Left kidney (tissue), 1 donor: ENCODE measurements at regions not wholly inside any gene's neighbourhood (a gene's known extent, or its start where the extent isn't known, plus 50 kb on each side); places are given as distances from the start of the nearest gene placed in this dataset.
"Not testable (repeated sequence)": the region's sequence is repeated elsewhere in the genome, so short reads cannot be mapped to it uniquely, and the experiment has no call there.

Experiments
- DNase-seq: peaks from one replicate; pipeline ENCODE4 v3.0.0-alpha.2; 2013

DNA sequence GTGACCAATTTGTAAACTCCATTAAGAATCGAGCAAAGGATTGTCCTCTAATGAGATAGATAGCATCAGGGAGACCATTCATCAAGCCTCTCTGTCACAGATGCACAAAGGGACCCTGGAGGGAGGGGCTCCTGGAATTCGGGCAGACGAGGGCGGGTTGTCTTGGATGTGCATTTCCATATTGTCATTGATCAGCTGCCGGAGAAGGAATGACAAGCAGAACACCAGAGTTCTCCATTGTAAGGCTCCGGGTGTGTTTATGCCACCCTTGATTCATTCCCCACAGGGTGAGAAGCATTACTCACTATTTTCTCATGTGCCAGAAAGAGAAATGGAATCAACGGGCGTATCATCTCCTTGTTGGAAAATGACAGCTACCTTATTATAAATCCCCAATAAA is 167.5 kb downstream of the EBLN2 start:
- no peak for DNase-seq

GRCh38 chr3:73234354-73235014 is 173.0 kb downstream of the EBLN2 start:
- no peak for DNase-seq

DNA sequence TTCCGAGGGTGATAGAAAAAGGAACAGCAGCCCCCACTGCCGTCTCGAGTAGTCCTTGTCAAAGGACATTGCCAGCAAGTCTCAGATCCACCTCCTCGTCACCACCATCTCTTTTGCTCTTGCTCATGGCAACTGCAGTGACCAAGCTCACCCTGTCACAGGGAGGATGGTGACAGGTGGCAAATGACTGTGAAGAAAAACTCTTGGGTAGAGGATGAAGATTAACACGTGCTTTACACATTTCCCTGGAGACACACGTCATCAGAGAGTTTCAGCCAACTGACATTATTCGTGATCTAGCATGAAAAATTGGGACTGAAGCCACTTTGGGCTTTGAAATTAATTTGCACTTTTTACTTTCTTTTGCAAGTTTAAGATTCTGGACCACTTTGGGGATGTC is 174.3 kb downstream of the EBLN2 start:
- no peak for DNase-seq

DNA sequence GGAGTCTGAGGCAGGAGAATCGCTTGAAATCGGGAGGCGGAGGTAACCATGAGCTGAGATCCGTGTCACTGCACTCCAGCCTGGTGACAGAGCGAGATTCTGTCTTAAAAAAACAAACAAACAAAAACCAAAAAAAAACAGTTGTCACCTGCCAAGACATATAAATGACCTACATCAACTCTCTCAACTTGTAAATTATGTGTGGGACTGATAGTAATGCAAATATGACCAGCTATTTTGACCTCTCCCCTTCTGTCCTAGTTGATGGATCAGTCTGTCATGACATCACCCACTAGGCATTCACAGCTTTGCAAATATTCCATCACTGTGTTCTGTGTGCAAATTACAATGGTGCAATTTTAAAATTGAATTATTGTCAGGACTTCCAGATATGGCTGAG is 175.4 kb downstream of the EBLN2 start:
- no peak for DNase-seq

DNA sequence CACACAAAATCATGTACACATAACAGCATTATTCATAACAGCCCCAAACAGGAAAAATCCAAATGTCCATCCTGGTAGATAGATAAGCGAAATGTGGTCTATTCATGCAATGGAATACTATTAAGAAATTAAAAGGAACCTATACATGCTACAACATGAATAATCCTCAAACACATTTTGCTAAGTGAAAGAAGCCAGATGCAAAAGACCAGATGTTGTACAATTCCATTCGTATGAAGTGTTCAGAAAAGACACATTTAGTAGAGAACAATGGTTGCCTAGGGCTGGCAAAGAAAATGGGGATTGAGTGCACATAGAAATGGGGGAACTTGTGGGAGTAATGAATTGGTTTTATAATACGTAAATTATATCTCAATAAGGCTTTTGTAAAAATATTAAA is 182.3 kb downstream of the EBLN2 start:
- DNase-seq, result no peak

GRCh38 chr3:73245459-73245858 is 184.0 kb downstream of the EBLN2 start:
- DNase-seq, result no peak

GRCh38 chr3:73249047-73249446 is 187.6 kb downstream of the EBLN2 start:
- DNase-seq, result no peak

GRCh38 chr3:73254062-73254461 is 192.6 kb downstream of the EBLN2 start:
- no peak for DNase-seq

- peak; percentile 46 for DNase-seq
Measured at GRCh38 chr3:73255609-73256029, 194.2 kb downstream of the EBLN2 start.

DNA sequence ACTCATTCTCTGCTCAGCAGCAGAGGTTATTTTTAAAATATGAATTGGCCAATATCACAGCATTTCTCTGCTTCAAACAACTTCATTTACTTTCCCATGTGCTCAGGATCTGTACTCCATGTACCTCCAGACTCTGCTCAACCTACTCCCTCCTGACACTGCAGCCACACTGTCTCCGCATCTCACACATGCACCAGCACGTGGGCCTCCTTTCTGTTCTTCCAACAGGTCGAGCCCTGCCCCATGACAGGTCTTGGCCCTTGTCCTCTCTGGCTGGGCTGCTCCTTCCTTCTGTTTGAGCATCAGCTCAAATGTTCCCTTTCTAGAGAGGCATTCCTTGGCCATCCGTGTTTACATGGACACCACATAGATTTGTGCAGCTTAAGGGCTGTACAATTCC is 195.7 kb downstream of the EBLN2 start:
- no peak for DNase-seq

GRCh38 chr3:73258057-73258456 is 196.6 kb downstream of the EBLN2 start:
- DNase-seq, result no peak

DNA sequence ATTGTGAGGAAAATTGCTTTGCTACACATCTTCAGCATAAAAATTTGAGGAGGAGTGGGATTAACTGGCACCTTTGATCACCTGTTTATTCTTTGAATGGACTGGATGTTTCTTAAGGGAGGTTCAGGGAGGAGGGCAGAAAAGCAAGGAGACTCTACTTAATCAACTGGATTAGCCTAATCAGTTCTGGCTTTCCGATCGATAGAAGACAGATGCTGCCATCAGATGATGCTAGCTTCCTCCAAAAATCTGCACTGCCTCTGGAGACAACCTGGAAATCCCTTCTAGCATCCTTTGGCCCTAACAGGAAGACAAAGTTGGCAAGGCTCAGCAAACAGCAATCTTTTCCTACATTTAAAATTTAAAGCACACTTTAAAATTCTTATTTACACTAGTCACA is 197.8 kb downstream of the EBLN2 start:
- DNase-seq, result no peak

- DNase-seq, result no peak
Measured at GRCh38 chr3:73259856-73260255, 198.4 kb downstream of the EBLN2 start.

GRCh38 chr3:73266558-73266957 is 205.1 kb downstream of the EBLN2 start:
- DNase-seq, result not testable (repeated sequence)

- not testable (repeated sequence) for DNase-seq
Measured at GRCh38 chr3:73269126-73269525, 207.7 kb downstream of the EBLN2 start.

GRCh38 chr3:73270839-73271483 is 209.5 kb downstream of the EBLN2 start:
- DNase-seq, result no peak

DNA sequence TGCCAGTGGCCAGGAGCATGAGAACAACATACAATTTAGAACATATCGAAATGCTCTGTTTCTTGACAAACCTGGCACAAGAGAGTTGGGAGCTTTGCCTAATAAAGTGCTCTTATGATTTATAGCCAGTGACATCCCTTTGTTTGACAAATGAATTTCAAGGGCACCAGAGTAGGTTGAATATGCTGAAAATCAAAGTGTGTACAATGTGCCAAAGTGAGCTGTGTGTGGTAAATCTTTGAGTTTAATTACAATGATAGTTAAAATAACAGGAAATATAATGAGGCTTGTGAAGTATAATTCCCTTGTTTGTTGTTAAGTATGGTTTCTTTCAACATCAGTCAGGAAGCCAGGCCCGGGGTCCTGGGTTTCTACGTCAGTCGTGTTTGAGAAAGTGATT is 211.9 kb downstream of the EBLN2 start:
- no peak for DNase-seq

GRCh38 chr3:73280746-73281145 is 219.3 kb downstream of the EBLN2 start:
- no peak for DNase-seq

DNA sequence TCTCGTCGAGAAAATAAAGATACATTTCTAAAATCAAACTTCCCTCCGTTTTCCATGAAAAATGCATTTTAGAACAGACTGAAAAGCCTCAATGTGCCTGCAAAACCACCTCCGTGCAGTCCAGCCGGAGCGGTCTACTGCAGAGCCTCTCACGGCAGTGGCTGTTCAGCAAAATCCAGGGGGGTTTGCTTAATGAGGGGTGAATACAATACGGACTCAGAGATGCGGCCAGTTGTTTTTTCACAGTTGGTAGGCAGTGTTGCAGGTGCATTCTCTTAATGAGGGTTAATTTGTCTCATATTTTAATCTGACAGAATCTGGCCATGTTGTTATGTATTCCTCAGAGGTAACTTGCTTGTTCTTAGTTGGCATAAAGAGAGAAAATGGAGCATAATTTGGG is 223.0 kb downstream of the EBLN2 start:
- no peak for DNase-seq

GRCh38 chr3:73291541-73291940 is 230.1 kb downstream of the EBLN2 start:
- no peak for DNase-seq

- DNase-seq, result peak; percentile 37
Measured at GRCh38 chr3:73292220-73292619, 230.8 kb downstream of the EBLN2 start.

- no peak for DNase-seq
Measured at GRCh38 chr3:73294537-73294936, 233.1 kb downstream of the EBLN2 start.

GRCh38 chr3:73295876-73296635 is 234.6 kb downstream of the EBLN2 start:
- DNase-seq, result no peak
